ENCODE measurements at regions not wholly inside any gene's neighbourhood (a gene's known extent, or its start where the extent isn't known, plus 50 kb on each side); places are given as distances from the start of the nearest gene placed in this dataset. TPM values are rescaled to one million over a fixed set of nuclear protein-coding genes. Genes with fewer than 3 reads are reported as not detected.

GRCh38 chr4:64465263-64465662, 56.0 kb upstream of the TECRL start:
- CTCF ChIA-PET, result no interaction called here
- Histone ChIP-seq H4K20me1 (ENCODE audit: control insufficient read depth, insufficient read depth, low read length, poor library complexity, severe bottlenecking) (no peaks in the 10 kb centered on the region), H3K4me2 (replicated peaks; ENCODE audit: low read depth, low read length, poor library complexity, severe bottlenecking) (no peak overlapping the region), H3K9me3 (ENCODE audit: control extremely low read depth in 1 of 3, control insufficient read depth in 2 of 3, insufficient read depth in 1 of 3, low read length in 2 of 3) (peaks cover 0 to 4% (median 0%) of the 10 kb centered on the region in 3 donors), H3K36me3 (replicated peaks in 1 of 2; ENCODE audit: control extremely low read depth in 1 of 2, control insufficient read depth in 1 of 2, extremely low read depth in 1 of 2, insufficient read depth in 2 of 2, low read length in 1 of 2) (no peaks in the 10 kb centered on the region), H3K9ac (ENCODE audit: low read length) (no peak overlapping the region), H3K27me3 (replicated peaks in 1 of 4; ENCODE audit: control extremely low read depth in 1 of 4, control insufficient read depth in 3 of 4, insufficient read depth in 4 of 4, low read length in 3 of 4) (no peaks in the 10 kb centered on the region), H2AFZ (ENCODE audit: insufficient read depth, low read depth, low read length, poor library complexity, severe bottlenecking) (no peak overlapping the region), H3K4me3 (ENCODE audit: control extremely low read depth in 1 of 5, extremely low read depth in 1 of 5, insufficient read depth in 1 of 5, low read depth in 2 of 5, low read length in 4 of 5) (no peak overlapping the region), H3K27ac (ENCODE audit: low read length in 2 of 2) (no peak overlapping the region), H3K79me2 (ENCODE audit: control insufficient read depth, insufficient read depth, low read length) (no peaks in the 10 kb centered on the region), H3K4me1 (ENCODE audit: control insufficient read depth in 2 of 2, insufficient read depth in 2 of 2, low read length in 2 of 2) (no peaks in the 10 kb centered on the region)
- Mint-ChIP-seq H3K4me3 (no peak overlapping the region), H3K27me3 (no peaks in the 10 kb centered on the region), H3K9me3 (ENCODE audit: insufficient read depth) (peaks cover 2% of the 10 kb centered on the region), H3K4me1 (no peaks in the 10 kb centered on the region), H3K27ac (no peak overlapping the region)
- WGBS (ENCODE audit: insufficient coverage), result 93% methylated on average over 3 of the region's 4 CpGs
- POLR2A ChIA-PET, result no interaction called here
- TF ChIP-seq EZH2 (IDR thresholded peaks at IDR 0.05; ENCODE audit: borderline replicate concordance, insufficient read depth, low read depth, low read length, poor library complexity, severe bottlenecking), result no peak
- TF ChIP-seq CTCF (IDR thresholded peaks at IDR 0.05), result no peak
- intact Hi-C loops (cut with micrococcal nuclease), result no loop called here
- DNase-seq, result no peak
- ATAC-seq (ENCODE audit: low read depth), result no peak

DNA sequence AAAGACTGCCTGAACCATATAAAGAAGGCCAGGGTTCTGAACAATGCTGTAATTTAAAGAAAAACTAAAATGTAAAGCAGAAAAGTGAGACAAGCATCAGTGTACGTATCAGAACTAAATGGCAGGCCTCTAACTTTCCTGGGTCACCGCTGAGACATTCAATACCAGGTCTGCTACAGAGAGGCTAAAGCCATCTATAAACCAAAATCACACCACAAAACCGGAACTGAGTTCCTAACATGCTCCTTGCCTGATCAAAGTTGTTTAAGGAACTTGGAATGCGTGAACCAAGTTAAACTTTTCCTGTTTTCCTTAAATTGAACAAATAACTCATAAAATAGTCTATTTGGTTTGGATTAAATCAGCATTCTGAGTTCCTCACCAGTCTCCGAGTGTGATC, 55.3 kb upstream of the TECRL start:
- H3K4me3 Mint-ChIP-seq, result no peak overlapping the region

More for the DNA sequence above, 55.3 kb upstream of the TECRL start:
- Mint-ChIP-seq H3K27ac (no peak overlapping the region), H3K4me1 (no peaks in the 10 kb centered on the region), H3K9me3 (ENCODE audit: insufficient read depth) (peaks cover 2% of the 10 kb centered on the region), H3K27me3 (no peaks in the 10 kb centered on the region)
- ChIA-PET CTCF (no interaction called here), POLR2A (no interaction called here)
- H3K4me1 ChIP-seq (ENCODE audit: control insufficient read depth in 2 of 2, insufficient read depth in 2 of 2, low read length in 2 of 2), result no peaks in the 10 kb centered on the region
- no peaks in the 10 kb centered on the region for H4K20me1 ChIP-seq (ENCODE audit: control insufficient read depth, insufficient read depth, low read length, poor library complexity, severe bottlenecking)
- 49% methylated on average over 2 of the region's 5 CpGs for WGBS (ENCODE audit: insufficient coverage)
- no peak overlapping the region for H3K27ac ChIP-seq (ENCODE audit: low read length in 2 of 2)
- H3K79me2 ChIP-seq (ENCODE audit: control insufficient read depth, insufficient read depth, low read length), result no peaks in the 10 kb centered on the region
- H3K4me2 ChIP-seq (replicated peaks; ENCODE audit: low read depth, low read length, poor library complexity, severe bottlenecking), result no peak overlapping the region
- intact Hi-C loops (cut with micrococcal nuclease), result no loop called here
- H3K36me3 ChIP-seq (replicated peaks in 1 of 2; ENCODE audit: control extremely low read depth in 1 of 2, control insufficient read depth in 1 of 2, extremely low read depth in 1 of 2, insufficient read depth in 2 of 2, low read length in 1 of 2), result no peaks in the 10 kb centered on the region
- H3K27me3 ChIP-seq (replicated peaks in 1 of 4; ENCODE audit: control extremely low read depth in 1 of 4, control insufficient read depth in 3 of 4, insufficient read depth in 4 of 4, low read length in 3 of 4), result no peaks in the 10 kb centered on the region
- no peak for ATAC-seq (ENCODE audit: low read depth)
- no peak overlapping the region for H3K4me3 ChIP-seq (ENCODE audit: control extremely low read depth in 1 of 5, extremely low read depth in 1 of 5, insufficient read depth in 1 of 5, low read depth in 2 of 5, low read length in 4 of 5)
- H2AFZ ChIP-seq (ENCODE audit: insufficient read depth, low read depth, low read length, poor library complexity, severe bottlenecking), result no peak overlapping the region
- H3K9ac ChIP-seq (ENCODE audit: low read length), result no peak overlapping the region
- no peak for DNase-seq
- TF ChIP-seq CTCF (IDR thresholded peaks at IDR 0.05), result no peak
- TF ChIP-seq EZH2 (IDR thresholded peaks at IDR 0.05; ENCODE audit: borderline replicate concordance, insufficient read depth, low read depth, low read length, poor library complexity, severe bottlenecking), result no peak
- H3K9me3 ChIP-seq (ENCODE audit: control extremely low read depth in 1 of 3, control insufficient read depth in 2 of 3, insufficient read depth in 1 of 3, low read length in 2 of 3), result peaks cover 0 to 4% (median 0%) of the 10 kb centered on the region in 3 donors

Small RNA genes lying in the stretch of these regions (small RNA-seq; reads per million reads assigned to genes)
- gene MTCO3P27 (ENCODE audit: insufficient read length, low read depth, low replicate concordance) (not detected), gene MTND4LP31 (ENCODE audit: insufficient read length, low read depth, low replicate concordance) (not detected)

Data from B cell (primary cell).